PC-3 (cell line): ENCODE measurements at regions not wholly inside any gene's neighbourhood (a gene's known extent, or its start where the extent isn't known, plus 50 kb on each side); places are given as distances from the start of the nearest gene placed in this dataset.

Source experiments
- CTCF ChIP-seq: fragments of 300-600 bp; sonication (generic); conservative IDR thresholded peaks from 2 replicates; pipeline ENCODE4 v1.5.1; 2017; ENCODE audit warnings: antibody characterized with exemption, low read depth, mild to moderate bottlenecking, low read length
- EZH2phosphoT487 ChIP-seq: fragments of 300-600 bp; sonication (generic); IDR thresholded peaks from 2 replicates; pipeline ENCODE4 v1.6.1; 2018; ENCODE audit warnings: mild to moderate bottlenecking, antibody characterized with exemption, low read length, borderline replicate concordance

GRCh38 chr2:42913280-42913878 lies 121.0 kb upstream of the HAAO start:
- TF ChIP-seq CTCF (no peak), EZH2phosphoT487 (no peak)
